Endothelial cell of umbilical vein (primary cell): ENCODE measurements at regions not wholly inside any gene's neighbourhood (a gene's known extent, or its start where the extent isn't known, plus 50 kb on each side); places are given as distances from the start of the nearest gene placed in this dataset.

Experiments
- BruUV-seq: library from RNA; stranded (reverse); fragments of 400-500 nt; replicated peaks from 2 replicates; lab custom pipeline; 2021; lab: Mats Ljungman, UMichigan
- CTCF ChIA-PET: fragments of 300-600, 350-600 bp; sonication (Branson Sonifier 250); formaldehyde crosslinking; loops from one replicate; lab custom pipeline; 2021; ENCODE audit warnings: antibody characterized with exemption, inconsistent platforms; lab: Charles Lee
- POLR2A ChIA-PET: fragments of 300-600, 350-600 bp; sonication (Branson Sonifier 250); formaldehyde crosslinking; loops from one replicate; lab custom pipeline; 2021; ENCODE audit warnings: antibody characterized with exemption, inconsistent platforms; lab: Charles Lee
- DNase-seq: peaks from one replicate; pipeline ENCODE4 v3.0.0-alpha.2; 2011; ENCODE audit warnings: low read depth, low spot score
- FAIRE-seq: peaks from 2 replicates; lab custom pipeline; 2011; peaks lifted over from hg19 to GRCh38; lab: Jason Lieb, UNC
- H2AFZ ChIP-seq: 2 replicates; pipeline ENCODE4 v1.6.0; 2012; ENCODE audit warnings: low read depth, low read length, control low read depth, inconsistent platforms
- H3K27ac ChIP-seq: 2 replicates; pipeline ENCODE4 v1.5.1; 2011; ENCODE audit warnings: low read depth, mild to moderate bottlenecking, control low read depth, low read length, moderate library complexity; ENCODE audit not compliant: insufficient read depth
- H3K27me3 ChIP-seq, 2 experiments: 2 replicates each; pipeline versions ENCODE4 v1.6.0 to v1.6.1; 2011; ENCODE audit warnings: low read length in 2 of 2, mixed read lengths in 1 of 2; ENCODE audit not compliant: control insufficient read depth in 2 of 2, insufficient read depth in 2 of 2
- H3K36me3 ChIP-seq, 2 experiments: 2 replicates in 1 of 2; 3 replicates in 1 of 2; pipeline ENCODE4 v1.5.1; 2011; ENCODE audit warnings: low read length in 2 of 2, mild to moderate bottlenecking in 1 of 2, moderate library complexity in 1 of 2; ENCODE audit not compliant: control insufficient read depth in 2 of 2, insufficient read depth in 2 of 2; ENCODE audit errors: extremely low read depth in 1 of 2
- H3K4me1 ChIP-seq: 3 replicates; pipeline ENCODE4 v1.5.1; 2011; ENCODE audit warnings: mild to moderate bottlenecking, low read length; ENCODE audit not compliant: control insufficient read depth, insufficient read depth; ENCODE audit errors: extremely low read depth
- H3K4me2 ChIP-seq: 2 replicates; pipeline ENCODE4 v1.6.1; 2011; ENCODE audit warnings: low read length, control low read depth, mixed read lengths; ENCODE audit not compliant: insufficient read depth
- H3K4me3 ChIP-seq, 3 experiments: fragments of 200-600 bp in 1 of 3; sonication (generic), shearing (Covaris generic) in 1 of 3; replicated peaks in 1 of 3; 2 replicates each; pipeline ENCODE4 v1.5.1; 2011 to 2016; ENCODE audit warnings: control low read depth in 3 of 3, low read length in 3 of 3, mild to moderate bottlenecking in 2 of 3, inconsistent platforms in 1 of 3, low read depth in 1 of 3, moderate library complexity in 1 of 3; ENCODE audit not compliant: insufficient read depth in 1 of 3
- H3K79me2 ChIP-seq: 2 replicates; pipeline ENCODE4 v1.6.0; 2012; ENCODE audit warnings: low read length, inconsistent platforms; ENCODE audit not compliant: control insufficient read depth, insufficient read depth
- H3K9ac ChIP-seq: replicated peaks from 2 replicates; pipeline ENCODE3; 2011; ENCODE audit warnings: low read length, control low read depth; ENCODE audit not compliant: insufficient read depth; ENCODE audit errors: extremely low read depth
- H3K9me1 ChIP-seq: replicated peaks from 3 replicates; pipeline ENCODE4 v1.6.0; 2011; ENCODE audit warnings: mild to moderate bottlenecking, low read length; ENCODE audit not compliant: control insufficient read depth, insufficient read depth; ENCODE audit errors: extremely low read depth
- H3K9me3 ChIP-seq: replicated peaks from 2 replicates; pipeline ENCODE4 v1.5.1; 2012; ENCODE audit warnings: low read length, inconsistent platforms; ENCODE audit not compliant: control insufficient read depth, insufficient read depth
- H4K20me1 ChIP-seq: replicated peaks from 2 replicates; pipeline ENCODE3; 2011; ENCODE audit warnings: mild to moderate bottlenecking, low read length; ENCODE audit not compliant: control insufficient read depth, insufficient read depth; ENCODE audit errors: extremely low read depth
- EZH2 ChIP-seq: IDR thresholded peaks from 2 replicates; pipeline ENCODE4 v1.6.1; 2012; ENCODE audit warnings: borderline replicate concordance, low read depth, mild to moderate bottlenecking, moderate library complexity, low read length, inconsistent platforms; ENCODE audit not compliant: severe bottlenecking
- FOS ChIP-seq: IDR thresholded peaks from 2 replicates; pipeline ENCODE4 v1.6.1; 2011; ENCODE audit warnings: mild to moderate bottlenecking, low read length, moderate library complexity, borderline replicate concordance; ENCODE audit not compliant: insufficient read depth
- GATA2 ChIP-seq: IDR thresholded peaks from 2 replicates; pipeline ENCODE4 v1.7.0; 2011; ENCODE audit warnings: low read depth, mild to moderate bottlenecking, moderate library complexity, mixed read lengths, low read length; ENCODE audit not compliant: insufficient read length, insufficient read depth
- JUN ChIP-seq: IDR thresholded peaks from 2 replicates; pipeline ENCODE4 v1.6.1; 2011; ENCODE audit warnings: borderline replicate concordance, low read depth; ENCODE audit not compliant: insufficient read length, insufficient read depth
- MAX ChIP-seq: IDR thresholded peaks from 2 replicates; pipeline ENCODE4 v1.6.1; 2011; ENCODE audit not compliant: insufficient read depth, insufficient read length
- MYC ChIP-seq: IDR thresholded peaks from one replicate; pipeline ENCODE4 v1.6.1; 2011; ENCODE audit warnings: mild to moderate bottlenecking, low read depth, low read length
- POLR2A ChIP-seq: IDR thresholded peaks from 2 replicates; pipeline ENCODE4 v1.6.1; 2012; ENCODE audit warnings: low read depth, mild to moderate bottlenecking, control low read depth, low read length
- POLR2AphosphoS5 ChIP-seq: IDR thresholded peaks from 2 replicates; pipeline ENCODE4 v1.6.1; 2012; ENCODE audit warnings: low read depth, mild to moderate bottlenecking, control low read depth, low read length, moderate library complexity; ENCODE audit not compliant: insufficient read depth
- dilution Hi-C: fragments of 300-500 bp; cut with MboI; formaldehyde crosslinking; loops from one replicate; pipeline ENCODE4 v1.15.0; 2019; ENCODE audit warnings: low sequenced_read_pairs; ENCODE audit not compliant: extremely low pct_ligation_motif_present
- intact Hi-C: fragments of 100-400 bp; cut with micrococcal nuclease; formaldehyde crosslinking; loops from one replicate; pipeline ENCODE4 v1.10.0; 2022
- TF ChIP-seq, protein P1 (sequence below), 2 donors: IDR thresholded peaks; 1 replicate in 1 of 2; 2 replicates in 1 of 2; pipeline ENCODE4 v1.5.1; 2011; ENCODE audit warnings: low read length in 2 of 2, mild to moderate bottlenecking in 2 of 2, moderate library complexity in 2 of 2, control low read depth in 1 of 2, inconsistent platforms in 1 of 2, low read depth in 1 of 2; ENCODE audit not compliant: insufficient read depth in 1 of 2; ENCODE audit errors: extremely low read depth in 1 of 2

DNA sequence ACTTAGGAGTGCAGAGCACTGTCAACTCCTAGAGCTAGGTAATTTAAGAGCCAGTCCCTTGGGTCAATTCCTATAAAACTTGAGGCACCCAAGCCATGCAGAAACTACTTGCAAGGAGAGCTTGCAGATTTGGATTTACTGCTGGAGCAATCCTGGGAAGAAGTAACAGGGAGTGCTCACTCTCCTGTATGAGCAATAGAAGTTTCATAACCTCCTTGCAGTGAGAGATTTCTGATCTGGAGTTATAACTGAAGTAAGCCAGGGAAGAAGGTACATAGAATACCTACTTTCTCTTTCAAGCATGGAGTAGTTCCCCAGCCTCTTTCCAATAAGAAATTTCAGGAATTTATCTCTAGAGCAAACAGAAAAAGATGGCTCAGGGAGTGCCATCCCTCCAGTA lies 650.1 kb upstream of the USP15 start:
- H3K27me3 ChIP-seq = no peaks in the 10 kb centered on the region
- dilution Hi-C loops = no loop called here
- POLR2A ChIA-PET = no interaction called here

GRCh38 chr12:61629702-61630101 lies 630.5 kb upstream of the USP15 start:
- H3K4me3 ChIP-seq = no peak overlapping the region
- H3K27me3 ChIP-seq = no peaks in the 10 kb centered on the region

More for the DNA sequence above, 650.1 kb upstream of the USP15 start:
- Histone ChIP-seq H3K27ac (no peak overlapping the region), H3K9me3 (peaks cover 2% of the 10 kb centered on the region), H2AFZ (no peak overlapping the region), H3K4me3 (no peak overlapping the region), H3K4me1 (no peaks in the 10 kb centered on the region), H4K20me1 (no peaks in the 10 kb centered on the region), H3K79me2 (no peaks in the 10 kb centered on the region), H3K9ac (no peak overlapping the region), H3K36me3 (no peaks in the 10 kb centered on the region), H3K4me2 (no peak overlapping the region), H3K9me1 (no peaks in the 10 kb centered on the region)
- intact Hi-C loops = no loop called here
- CTCF ChIA-PET = no interaction called here
- no peak for DNase-seq
- FAIRE-seq = no peak
- TF ChIP-seq EZH2 (no peak), JUN (no peak)
- BruUV-seq = no TSS peak

More at GRCh38 chr12:61629702-61630101, 630.5 kb upstream of the USP15 start:
- intact Hi-C loops = no loop called here
- no peaks in the 10 kb centered on the region for H3K9me1 ChIP-seq
- no peak overlapping the region for H2AFZ ChIP-seq
- dilution Hi-C loops = no loop called here
- H3K4me2 ChIP-seq = no peak overlapping the region
- no TSS peak for BruUV-seq
- DNase-seq (no peak), FAIRE-seq (no peak)
- POLR2A ChIA-PET = no interaction called here
- H4K20me1 ChIP-seq = no peaks in the 10 kb centered on the region
- no peaks in the 10 kb centered on the region for H3K36me3 ChIP-seq
- H3K4me1 ChIP-seq = no peaks in the 10 kb centered on the region
- TF ChIP-seq MAX = no peak
- no peak for TF ChIP-seq POLR2A
- no peak for TF ChIP-seq POLR2AphosphoS5
- no peak for TF ChIP-seq FOS
- no peak for TF ChIP-seq EZH2
- no peak for TF ChIP-seq MYC
- TF ChIP-seq GATA2 = no peak
- TF ChIP-seq JUN = no peak
- TF ChIP-seq, protein P1, sequence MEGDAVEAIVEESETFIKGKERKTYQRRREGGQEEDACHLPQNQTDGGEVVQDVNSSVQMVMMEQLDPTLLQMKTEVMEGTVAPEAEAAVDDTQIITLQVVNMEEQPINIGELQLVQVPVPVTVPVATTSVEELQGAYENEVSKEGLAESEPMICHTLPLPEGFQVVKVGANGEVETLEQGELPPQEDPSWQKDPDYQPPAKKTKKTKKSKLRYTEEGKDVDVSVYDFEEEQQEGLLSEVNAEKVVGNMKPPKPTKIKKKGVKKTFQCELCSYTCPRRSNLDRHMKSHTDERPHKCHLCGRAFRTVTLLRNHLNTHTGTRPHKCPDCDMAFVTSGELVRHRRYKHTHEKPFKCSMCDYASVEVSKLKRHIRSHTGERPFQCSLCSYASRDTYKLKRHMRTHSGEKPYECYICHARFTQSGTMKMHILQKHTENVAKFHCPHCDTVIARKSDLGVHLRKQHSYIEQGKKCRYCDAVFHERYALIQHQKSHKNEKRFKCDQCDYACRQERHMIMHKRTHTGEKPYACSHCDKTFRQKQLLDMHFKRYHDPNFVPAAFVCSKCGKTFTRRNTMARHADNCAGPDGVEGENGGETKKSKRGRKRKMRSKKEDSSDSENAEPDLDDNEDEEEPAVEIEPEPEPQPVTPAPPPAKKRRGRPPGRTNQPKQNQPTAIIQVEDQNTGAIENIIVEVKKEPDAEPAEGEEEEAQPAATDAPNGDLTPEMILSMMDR (IDR thresholded peaks at IDR 0.05; ENCODE audit: extremely low read depth in 1 of 2, insufficient read depth in 1 of 2, low read depth in 1 of 2, low read length in 2 of 2) = no peak
- H3K79me2 ChIP-seq = no peaks in the 10 kb centered on the region
- H3K9me3 ChIP-seq = no peaks in the 10 kb centered on the region
- no peak overlapping the region for H3K9ac ChIP-seq
- CTCF ChIA-PET = no interaction called here
- H3K27ac ChIP-seq = no peak overlapping the region
